Loucy (cell line): ENCODE measurements at regions not wholly inside any gene's neighbourhood (a gene's known extent, or its start where the extent isn't known, plus 50 kb on each side); places are given as distances from the start of the nearest gene placed in this dataset.

Experiments
- H2AFZ ChIP-seq: fragments of 200-600 bp; sonication (generic); 2 replicates; pipeline ENCODE4 v1.6.0; 2016; ENCODE audit warnings: antibody characterized with exemption, mild to moderate bottlenecking, low read length, moderate library complexity
- H3F3A ChIP-seq: fragments of 200-600 bp; 2 replicates; pipeline ENCODE4 v1.6.0; 2016; ENCODE audit warnings: antibody characterized with exemption, low read depth, mild to moderate bottlenecking
- H3K27me3 ChIP-seq: fragments of 200-600 bp; sonication (generic); 2 replicates; pipeline ENCODE4 v1.6.1; 2014; ENCODE audit warnings: low read length, mild to moderate bottlenecking; ENCODE audit not compliant: insufficient read depth, poor library complexity, severe bottlenecking
- H3K36me3 ChIP-seq: fragments of 200-600 bp; sonication (generic); 2 replicates; pipeline ENCODE4 v1.6.1; 2016; ENCODE audit warnings: low read length; ENCODE audit not compliant: insufficient read depth
- H3K4me1 ChIP-seq: fragments of 200-600 bp; sonication (generic); 2 replicates; pipeline ENCODE4 v1.5.1; 2014; ENCODE audit warnings: low read length, mild to moderate bottlenecking; ENCODE audit not compliant: insufficient read depth, poor library complexity, severe bottlenecking
- H3K4me2 ChIP-seq: fragments of 200-600 bp; sonication (generic); 2 replicates; pipeline ENCODE4 v1.6.0; 2014; ENCODE audit warnings: antibody characterized with exemption, low read length, low read depth, mild to moderate bottlenecking; ENCODE audit not compliant: poor library complexity, severe bottlenecking
- H3K4me3 ChIP-seq: fragments of 200-600 bp; sonication (generic); 2 replicates; pipeline ENCODE4 v1.5.1; 2014; ENCODE audit warnings: low read length, mild to moderate bottlenecking, mixed read lengths; ENCODE audit not compliant: poor library complexity, severe bottlenecking
- H3K79me2 ChIP-seq: fragments of 200-600 bp; sonication (generic); 2 replicates; pipeline ENCODE4 v1.6.1; 2014; ENCODE audit warnings: low read length; ENCODE audit not compliant: insufficient read depth
- H3K9ac ChIP-seq: fragments of 200-600 bp; sonication (generic); 2 replicates; pipeline ENCODE4 v1.6.0; 2014; ENCODE audit warnings: mild to moderate bottlenecking, low read depth, low read length, moderate library complexity; ENCODE audit not compliant: poor library complexity, severe bottlenecking
- H3K9me2 ChIP-seq: fragments of 200-600 bp; sonication (generic); replicated peaks from 2 replicates; pipeline ENCODE4 v1.6.1; 2016; ENCODE audit warnings: low read depth, low read length, mixed read lengths
- H3K9me3 ChIP-seq: fragments of 200-600 bp; sonication (generic); 2 replicates; pipeline ENCODE4 v1.6.1; 2014; ENCODE audit warnings: mild to moderate bottlenecking, antibody characterized with exemption, low read length, low read depth; ENCODE audit not compliant: insufficient read depth
- H4K20me1 ChIP-seq: fragments of 200-600 bp; sonication (generic); 2 replicates; pipeline ENCODE4 v1.6.0; 2014; ENCODE audit warnings: antibody characterized with exemption, low read length, mild to moderate bottlenecking; ENCODE audit not compliant: insufficient read depth, poor library complexity, severe bottlenecking
- CTCF ChIP-seq: fragments of 200-600 bp; sonication (generic); conservative IDR thresholded peaks from 2 replicates; pipeline ENCODE4 v1.5.1; 2014; ENCODE audit warnings: mild to moderate bottlenecking, antibody characterized with exemption, low read length
- EZH2phosphoT487 ChIP-seq: fragments of 200-600 bp; IDR thresholded peaks from 2 replicates; pipeline ENCODE4 v1.6.1; 2018; ENCODE audit warnings: antibody characterized with exemption, mild to moderate bottlenecking, moderate library complexity, borderline replicate concordance

- no peaks in the 10 kb centered on the region for H3K27me3 ChIP-seq
- H3K4me2 ChIP-seq: no peak overlapping the region
- no peak overlapping the region for H3K9ac ChIP-seq
- no peaks in the 10 kb centered on the region for H3K4me1 ChIP-seq
- H3F3A ChIP-seq: no peaks in the 10 kb centered on the region
- TF ChIP-seq EZH2phosphoT487 (no peak), CTCF (no peak)
- H3K79me2 ChIP-seq: no peaks in the 10 kb centered on the region
- no peaks in the 10 kb centered on the region for H4K20me1 ChIP-seq
- peaks cover 14% of the 10 kb centered on the region; the same call in 1 of the 2 replicates for H3K9me3 ChIP-seq
- H2AFZ ChIP-seq: no peak overlapping the region
- no peaks in the 10 kb centered on the region for H3K9me2 ChIP-seq
- H3K36me3 ChIP-seq: no peaks in the 10 kb centered on the region
- no peak overlapping the region for H3K4me3 ChIP-seq
These were observed 572.0 kb upstream of the MAN1A1 start for GRCh38 chr6:119921491-119922010.

- Histone ChIP-seq H3K79me2 (no peaks in the 10 kb centered on the region), H3K9me2 (no peaks in the 10 kb centered on the region), H3K9ac (no peak overlapping the region), H3K9me3 (0 out of 2 replicates have a peak, but pooled peaks cover 8% of the 10 kb centered on the region), H3K4me3 (no peak overlapping the region), H3F3A (no peaks in the 10 kb centered on the region), H3K4me1 (no peaks in the 10 kb centered on the region), H4K20me1 (no peaks in the 10 kb centered on the region), H3K36me3 (no peaks in the 10 kb centered on the region), H2AFZ (no peak overlapping the region), H3K4me2 (no peak overlapping the region), H3K27me3 (no peaks in the 10 kb centered on the region)
- TF ChIP-seq CTCF (no peak), EZH2phosphoT487 (no peak)
These were observed 567.6 kb upstream of the MAN1A1 start for GRCh38 chr6:119917186-119917585.

GRCh38 chr6:119915971-119916370, 566.4 kb upstream of the MAN1A1 start:
- H3K4me3 ChIP-seq: no peak overlapping the region
- no peaks in the 10 kb centered on the region for H3F3A ChIP-seq
- TF ChIP-seq EZH2phosphoT487 (no peak), CTCF (no peak)
- no peak overlapping the region for H2AFZ ChIP-seq
- H3K9me2 ChIP-seq: no peaks in the 10 kb centered on the region
- H4K20me1 ChIP-seq: no peaks in the 10 kb centered on the region
- no peak overlapping the region for H3K9ac ChIP-seq
- H3K4me2 ChIP-seq: no peak overlapping the region
- no peaks in the 10 kb centered on the region for H3K9me3 ChIP-seq
- no peaks in the 10 kb centered on the region for H3K27me3 ChIP-seq
- H3K36me3 ChIP-seq: no peaks in the 10 kb centered on the region
- no peaks in the 10 kb centered on the region for H3K79me2 ChIP-seq
- H3K4me1 ChIP-seq: no peaks in the 10 kb centered on the region
